ENCODE measurements at regions not wholly inside any gene's neighbourhood (a gene's known extent, or its start where the extent isn't known, plus 50 kb on each side); places are given as distances from the start of the nearest gene placed in this dataset.
"Not testable (repeated sequence)": the region's sequence is repeated elsewhere in the genome, so short reads cannot be mapped to it uniquely, and the experiment has no call there.

- TF ChIP-seq CTCF (IDR thresholded peaks at IDR 0.05; ENCODE audit: low read depth, low read length); POLR2A (IDR thresholded peaks at IDR 0.05; ENCODE audit: extremely low read depth, insufficient read length): not testable (repeated sequence)
Observed at GRCh38 chr2:87276673-87277072, 255.0 kb upstream of the PLGLB1 start.
